SK-N-SH treated with all-trans-retinoic acid at 6 μM for 48 hours (cell line): ENCODE measurements at regions not wholly inside any gene's neighbourhood (a gene's known extent, or its start where the extent isn't known, plus 50 kb on each side); places are given as distances from the start of the nearest gene placed in this dataset.

ENCODE experiments used
- ATAC-seq: fragments of 200-7000 bp; cut with Tn5 transposase; 3 replicates; pipeline ENCODE4 v1.9.1; 2020; ENCODE audit warnings: mild to moderate bottlenecking, moderate library complexity
- ARNTL ChIP-seq: fragments of 450-650 bp; formaldehyde crosslinking; IDR thresholded peaks from 2 replicates; pipeline ENCODE4 v1.5.0; 2020; ENCODE audit warnings: low read depth, mild to moderate bottlenecking, moderate library complexity, borderline replicate concordance
- BACH2 ChIP-seq: fragments of 250-450 bp; sonication (Bioruptor Pico); IDR thresholded peaks from 2 replicates; pipeline ENCODE4 v1.9.0; 2021; ENCODE audit warnings: mild to moderate bottlenecking, borderline replicate concordance
- CREB5 ChIP-seq: fragments of 250-450 bp; sonication (Bioruptor Pico); IDR thresholded peaks from 2 replicates; pipeline ENCODE4 v1.5.1; 2020; ENCODE audit warnings: low read depth, mild to moderate bottlenecking, moderate library complexity
- CSDC2 ChIP-seq: fragments of 250-450 bp; sonication (Bioruptor Pico); IDR thresholded peaks from 2 replicates; pipeline ENCODE4 v1.5.0; 2020; ENCODE audit warnings: mild to moderate bottlenecking, moderate library complexity
- ESRRG ChIP-seq: fragments of 250-450 bp; sonication (Bioruptor Pico); IDR thresholded peaks from 2 replicates; pipeline ENCODE4 v1.6.1; 2021; ENCODE audit warnings: mild to moderate bottlenecking
- GLIS3 ChIP-seq: fragments of 250-450 bp; sonication (Bioruptor Pico); IDR thresholded peaks from 2 replicates; pipeline ENCODE4 v1.5.0; 2020; ENCODE audit warnings: mild to moderate bottlenecking, moderate library complexity
- ISL1 ChIP-seq: fragments of 250-450 bp; sonication (Bioruptor Pico); IDR thresholded peaks from 2 replicates; pipeline ENCODE4 v2.1.2; 2022; ENCODE audit warnings: mild to moderate bottlenecking, moderate library complexity
- OSR1 ChIP-seq: fragments of 250-450 bp; sonication (Bioruptor Pico); IDR thresholded peaks from 2 replicates; pipeline ENCODE4 v1.8.0; 2022; ENCODE audit warnings: moderate library complexity, mild to moderate bottlenecking, inconsistent platforms
- POU6F1 ChIP-seq: fragments of 250-450 bp; sonication (Bioruptor Pico); IDR thresholded peaks from 2 replicates; pipeline ENCODE4 v1.8.0; 2021; ENCODE audit warnings: low read depth, mild to moderate bottlenecking, moderate library complexity, borderline replicate concordance
- PPARA ChIP-seq: fragments of 250-450 bp; sonication (Bioruptor Pico); IDR thresholded peaks from 2 replicates; pipeline ENCODE4 v1.5.0; 2020; ENCODE audit warnings: mild to moderate bottlenecking, borderline replicate concordance
- RARB ChIP-seq: fragments of 250-450 bp; sonication (Bioruptor Pico); IDR thresholded peaks from 2 replicates; pipeline ENCODE4 v1.8.0; 2021; ENCODE audit warnings: mild to moderate bottlenecking, moderate library complexity
- SNAI2 ChIP-seq: fragments of 250-450 bp; sonication (Bioruptor Pico); IDR thresholded peaks from 2 replicates; pipeline ENCODE4 v1.5.0; 2020; ENCODE audit warnings: mild to moderate bottlenecking, moderate library complexity
- TOX ChIP-seq: fragments of 250-450 bp; sonication (Bioruptor Pico); IDR thresholded peaks from 2 replicates; pipeline ENCODE4 v1.8.0; 2021; ENCODE audit warnings: mild to moderate bottlenecking, moderate library complexity, borderline replicate concordance
- ZC3H10 ChIP-seq: fragments of 250-450 bp; sonication (Bioruptor Pico); IDR thresholded peaks from 2 replicates; pipeline ENCODE4 v1.5.1; 2021; ENCODE audit warnings: mild to moderate bottlenecking, moderate library complexity
- ZFP3 ChIP-seq: fragments of 250-450 bp; sonication (Bioruptor Pico); IDR thresholded peaks from 2 replicates; pipeline ENCODE4 v1.5.0; 2020; ENCODE audit warnings: mild to moderate bottlenecking, moderate library complexity
- ZFP30 ChIP-seq: fragments of 450-650 bp; formaldehyde crosslinking; IDR thresholded peaks from 2 replicates; pipeline ENCODE4 v1.5.0; 2022; ENCODE audit warnings: mild to moderate bottlenecking, moderate library complexity
- ZNF565 ChIP-seq: fragments of 450-650 bp; formaldehyde crosslinking; conservative IDR thresholded peaks from 2 replicates; pipeline ENCODE4 v1.5.0; 2020; ENCODE audit warnings: low read depth, mild to moderate bottlenecking, moderate library complexity
- ZNF70 ChIP-seq: fragments of 450-650 bp; formaldehyde crosslinking; IDR thresholded peaks from 2 replicates; pipeline ENCODE4 v1.5.0; 2020; ENCODE audit warnings: mild to moderate bottlenecking, moderate library complexity
- ZNF8 ChIP-seq: fragments of 450-650 bp; formaldehyde crosslinking; IDR thresholded peaks from 2 replicates; pipeline ENCODE4 v1.5.0; 2020; ENCODE audit warnings: mild to moderate bottlenecking, moderate library complexity
- TF ChIP-seq, protein P1 (sequence below): fragments of 250-450 bp; sonication (Bioruptor Pico); IDR thresholded peaks from 2 replicates; pipeline ENCODE4 v1.5.0; 2020; ENCODE audit warnings: mild to moderate bottlenecking, moderate library complexity
- TF ChIP-seq, protein P2 (sequence below): fragments of 250-450 bp; sonication (Bioruptor Pico); IDR thresholded peaks from 2 replicates; pipeline ENCODE4 v1.5.1; 2021; ENCODE audit warnings: mild to moderate bottlenecking, moderate library complexity
- TF ChIP-seq, protein P3 (sequence below): fragments of 250-450 bp; sonication (Bioruptor Pico); IDR thresholded peaks from 2 replicates; pipeline ENCODE4 v1.8.0; 2020; ENCODE audit warnings: mild to moderate bottlenecking, moderate library complexity, borderline replicate concordance

GRCh38 chr14:98015921-98016320, 1218.7 kb downstream of the VRK1 start:
- ATAC-seq: no peak
- no peak for TF ChIP-seq ZNF70 (CRISPR knock-in tag)
- TF ChIP-seq RARB (CRISPR knock-in tag): no peak
- no peak for TF ChIP-seq CREB5
- no peak for TF ChIP-seq ISL1 (CRISPR knock-in tag)
- TF ChIP-seq ZFP3 (CRISPR knock-in tag): no peak
- no peak for TF ChIP-seq CSDC2 (CRISPR knock-in tag)
- TF ChIP-seq, protein P1, sequence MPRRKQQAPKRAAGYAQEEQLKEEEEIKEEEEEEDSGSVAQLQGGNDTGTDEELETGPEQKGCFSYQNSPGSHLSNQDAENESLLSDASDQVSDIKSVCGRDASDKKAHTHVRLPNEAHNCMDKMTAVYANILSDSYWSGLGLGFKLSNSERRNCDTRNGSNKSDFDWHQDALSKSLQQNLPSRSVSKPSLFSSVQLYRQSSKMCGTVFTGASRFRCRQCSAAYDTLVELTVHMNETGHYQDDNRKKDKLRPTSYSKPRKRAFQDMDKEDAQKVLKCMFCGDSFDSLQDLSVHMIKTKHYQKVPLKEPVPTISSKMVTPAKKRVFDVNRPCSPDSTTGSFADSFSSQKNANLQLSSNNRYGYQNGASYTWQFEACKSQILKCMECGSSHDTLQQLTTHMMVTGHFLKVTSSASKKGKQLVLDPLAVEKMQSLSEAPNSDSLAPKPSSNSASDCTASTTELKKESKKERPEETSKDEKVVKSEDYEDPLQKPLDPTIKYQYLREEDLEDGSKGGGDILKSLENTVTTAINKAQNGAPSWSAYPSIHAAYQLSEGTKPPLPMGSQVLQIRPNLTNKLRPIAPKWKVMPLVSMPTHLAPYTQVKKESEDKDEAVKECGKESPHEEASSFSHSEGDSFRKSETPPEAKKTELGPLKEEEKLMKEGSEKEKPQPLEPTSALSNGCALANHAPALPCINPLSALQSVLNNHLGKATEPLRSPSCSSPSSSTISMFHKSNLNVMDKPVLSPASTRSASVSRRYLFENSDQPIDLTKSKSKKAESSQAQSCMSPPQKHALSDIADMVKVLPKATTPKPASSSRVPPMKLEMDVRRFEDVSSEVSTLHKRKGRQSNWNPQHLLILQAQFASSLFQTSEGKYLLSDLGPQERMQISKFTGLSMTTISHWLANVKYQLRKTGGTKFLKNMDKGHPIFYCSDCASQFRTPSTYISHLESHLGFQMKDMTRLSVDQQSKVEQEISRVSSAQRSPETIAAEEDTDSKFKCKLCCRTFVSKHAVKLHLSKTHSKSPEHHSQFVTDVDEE (CRISPR knock-in tag): no peak
- TF ChIP-seq OSR1 (CRISPR knock-in tag): no peak
- no peak for TF ChIP-seq ESRRG (CRISPR knock-in tag)
- TF ChIP-seq PPARA (CRISPR knock-in tag): no peak
- TF ChIP-seq, all 23 proteins: peak for 0

DNA sequence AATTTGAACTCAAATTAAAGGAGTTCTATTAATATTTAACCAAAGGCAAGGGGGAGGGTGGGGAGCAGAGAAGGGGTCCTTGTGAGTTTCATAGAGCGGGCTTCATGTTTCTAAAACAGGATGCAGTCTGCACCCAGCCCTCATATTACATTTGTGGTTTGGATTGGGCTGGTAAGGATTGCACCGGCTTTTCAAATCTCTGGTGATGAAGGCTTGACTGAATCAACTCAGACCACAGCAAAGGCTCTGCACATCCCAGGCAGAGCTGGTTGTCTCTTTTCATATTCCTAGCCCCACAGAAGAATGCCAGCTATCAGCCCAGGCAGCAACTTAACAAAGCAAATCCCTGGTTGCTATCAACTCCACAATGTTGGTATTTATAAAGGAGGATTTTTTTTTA, 1221.4 kb downstream of the VRK1 start:
- no peak for ATAC-seq
- no peak for TF ChIP-seq ZNF565
- no peak for TF ChIP-seq BACH2 (CRISPR knock-in tag)
- TF ChIP-seq ARNTL (CRISPR knock-in tag): no peak
- no peak for TF ChIP-seq ZC3H10 (CRISPR knock-in tag)
- no peak for TF ChIP-seq POU6F1 (CRISPR knock-in tag)
- no peak for TF ChIP-seq CREB5
- no peak for TF ChIP-seq GLIS3 (CRISPR knock-in tag)
- TF ChIP-seq, protein P2, sequence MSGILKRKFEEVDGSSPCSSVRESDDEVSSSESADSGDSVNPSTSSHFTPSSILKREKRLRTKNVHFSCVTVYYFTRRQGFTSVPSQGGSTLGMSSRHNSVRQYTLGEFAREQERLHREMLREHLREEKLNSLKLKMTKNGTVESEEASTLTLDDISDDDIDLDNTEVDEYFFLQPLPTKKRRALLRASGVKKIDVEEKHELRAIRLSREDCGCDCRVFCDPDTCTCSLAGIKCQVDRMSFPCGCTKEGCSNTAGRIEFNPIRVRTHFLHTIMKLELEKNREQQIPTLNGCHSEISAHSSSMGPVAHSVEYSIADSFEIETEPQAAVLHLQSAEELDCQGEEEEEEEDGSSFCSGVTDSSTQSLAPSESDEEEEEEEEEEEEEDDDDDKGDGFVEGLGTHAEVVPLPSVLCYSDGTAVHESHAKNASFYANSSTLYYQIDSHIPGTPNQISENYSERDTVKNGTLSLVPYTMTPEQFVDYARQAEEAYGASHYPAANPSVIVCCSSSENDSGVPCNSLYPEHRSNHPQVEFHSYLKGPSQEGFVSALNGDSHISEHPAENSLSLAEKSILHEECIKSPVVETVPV: no peak
- no peak for TF ChIP-seq CSDC2 (CRISPR knock-in tag)
- TF ChIP-seq, protein P3, sequence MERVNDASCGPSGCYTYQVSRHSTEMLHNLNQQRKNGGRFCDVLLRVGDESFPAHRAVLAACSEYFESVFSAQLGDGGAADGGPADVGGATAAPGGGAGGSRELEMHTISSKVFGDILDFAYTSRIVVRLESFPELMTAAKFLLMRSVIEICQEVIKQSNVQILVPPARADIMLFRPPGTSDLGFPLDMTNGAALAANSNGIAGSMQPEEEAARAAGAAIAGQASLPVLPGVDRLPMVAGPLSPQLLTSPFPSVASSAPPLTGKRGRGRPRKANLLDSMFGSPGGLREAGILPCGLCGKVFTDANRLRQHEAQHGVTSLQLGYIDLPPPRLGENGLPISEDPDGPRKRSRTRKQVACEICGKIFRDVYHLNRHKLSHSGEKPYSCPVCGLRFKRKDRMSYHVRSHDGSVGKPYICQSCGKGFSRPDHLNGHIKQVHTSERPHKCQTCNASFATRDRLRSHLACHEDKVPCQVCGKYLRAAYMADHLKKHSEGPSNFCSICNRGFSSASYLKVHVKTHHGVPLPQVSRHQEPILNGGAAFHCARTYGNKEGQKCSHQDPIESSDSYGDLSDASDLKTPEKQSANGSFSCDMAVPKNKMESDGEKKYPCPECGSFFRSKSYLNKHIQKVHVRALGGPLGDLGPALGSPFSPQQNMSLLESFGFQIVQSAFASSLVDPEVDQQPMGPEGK (CRISPR knock-in tag): no peak
- no peak for TF ChIP-seq RARB (CRISPR knock-in tag)
- TF ChIP-seq ISL1 (CRISPR knock-in tag): no peak
- TF ChIP-seq PPARA (CRISPR knock-in tag): no peak
- no peak for TF ChIP-seq ZNF8 (CRISPR knock-in tag)
- TF ChIP-seq ESRRG (CRISPR knock-in tag): no peak
- no peak for TF ChIP-seq OSR1 (CRISPR knock-in tag)
- TF ChIP-seq ZFP30 (CRISPR knock-in tag): no peak
- no peak for TF ChIP-seq SNAI2
- TF ChIP-seq TOX (CRISPR knock-in tag): no peak
